ENCODE measurements at regions not wholly inside any gene's neighbourhood (a gene's known extent, or its start where the extent isn't known, plus 50 kb on each side); places are given as distances from the start of the nearest gene placed in this dataset.

GRCh38 chr1:30277415-30277814, 446.0 kb downstream of the MATN1 start:
- no peak overlapping the region for H3K4me3 ChIP-seq (ENCODE audit: low read depth, low read length)
- TF ChIP-seq CTCF (IDR thresholded peaks at IDR 0.05; ENCODE audit: borderline replicate concordance, insufficient read depth, low read depth, low read length), result no peak

- no peak overlapping the region for H3K4me3 ChIP-seq (ENCODE audit: low read depth, low read length)
- TF ChIP-seq CTCF (IDR thresholded peaks at IDR 0.05; ENCODE audit: borderline replicate concordance, insufficient read depth, low read depth, low read length), result no peak
Observed at GRCh38 chr1:30275926-30276764, 447.2 kb downstream of the MATN1 start.

- no peak for TF ChIP-seq CTCF (IDR thresholded peaks at IDR 0.05; ENCODE audit: borderline replicate concordance, insufficient read depth, low read depth, low read length)
- H3K4me3 ChIP-seq (ENCODE audit: low read depth, low read length), result no peak overlapping the region
Observed at GRCh38 chr1:30274976-30275621, 448.3 kb downstream of the MATN1 start.

- no peak overlapping the region for H3K4me3 ChIP-seq (ENCODE audit: low read depth, low read length)
- no peak for TF ChIP-seq CTCF (IDR thresholded peaks at IDR 0.05; ENCODE audit: borderline replicate concordance, insufficient read depth, low read depth, low read length)
Observed at GRCh38 chr1:30274173-30274970, 449.0 kb downstream of the MATN1 start.

GRCh38 chr1:30273456-30273855, 449.9 kb downstream of the MATN1 start:
- no peak overlapping the region for H3K4me3 ChIP-seq (ENCODE audit: low read depth, low read length)

GRCh38 chr1:30273021-30273325, 450.4 kb downstream of the MATN1 start:
- H3K4me3 ChIP-seq (ENCODE audit: low read depth, low read length), result no peak overlapping the region
- no peak for TF ChIP-seq CTCF (IDR thresholded peaks at IDR 0.05; ENCODE audit: borderline replicate concordance, insufficient read depth, low read depth, low read length)

More at GRCh38 chr1:30273456-30273855, 449.9 kb downstream of the MATN1 start:
- no peak for TF ChIP-seq CTCF (IDR thresholded peaks at IDR 0.05; ENCODE audit: borderline replicate concordance, insufficient read depth, low read depth, low read length)

All from GM12875 (cell line).